GM18873 (cell line): ENCODE measurements at regions not wholly inside any gene's neighbourhood (a gene's known extent, or its start where the extent isn't known, plus 50 kb on each side); places are given as distances from the start of the nearest gene placed in this dataset.

Source experiments
- ATAC-seq: cut with Tn5 transposase; IDR thresholded peaks from one replicate; pipeline ENCODE4 v1.9.1; 2021; ENCODE audit warnings: mild to moderate bottlenecking, moderate library complexity, moderate number of reproducible peaks; ENCODE audit not compliant: unreplicated experiment, low FRiP score

- no peak for ATAC-seq
These were observed 147.4 kb upstream of the PUM3 start for GRCh38 chr9:2991292-2991691.

GRCh38 chr9:2987679-2988078, 143.8 kb upstream of the PUM3 start:
- ATAC-seq, result no peak

GRCh38 chr9:2985343-2985742, 141.4 kb upstream of the PUM3 start:
- no peak for ATAC-seq

- ATAC-seq, result no peak
These were observed 140.6 kb upstream of the PUM3 start for GRCh38 chr9:2984491-2984890.

- ATAC-seq, result no peak
These were observed 136.2 kb upstream of the PUM3 start for GRCh38 chr9:2979957-2980610.

- ATAC-seq, result no peak
These were observed 128.6 kb upstream of the PUM3 start for GRCh38 chr9:2972475-2972874.

GRCh38 chr9:2970864-2971263, 127.0 kb upstream of the PUM3 start:
- no peak for ATAC-seq

GRCh38 chr9:2967766-2968165, 123.9 kb upstream of the PUM3 start:
- no peak for ATAC-seq

GRCh38 chr9:2966565-2967300, 122.8 kb upstream of the PUM3 start:
- ATAC-seq, result no peak

- ATAC-seq, result no peak
These were observed 120.6 kb upstream of the PUM3 start for GRCh38 chr9:2964470-2964869.

GRCh38 chr9:2963307-2963706, 119.4 kb upstream of the PUM3 start:
- no peak for ATAC-seq

GRCh38 chr9:2962471-2963172, 118.7 kb upstream of the PUM3 start:
- no peak for ATAC-seq

- ATAC-seq, result no peak
These were observed 114.3 kb upstream of the PUM3 start for GRCh38 chr9:2958219-2958618.

GRCh38 chr9:2957656-2958200, 113.8 kb upstream of the PUM3 start:
- ATAC-seq, result no peak

GRCh38 chr9:2955575-2955974, 111.7 kb upstream of the PUM3 start:
- no peak for ATAC-seq

GRCh38 chr9:2939368-2939767, 95.5 kb upstream of the PUM3 start:
- no peak for ATAC-seq

GRCh38 chr9:2936221-2936620, 92.3 kb upstream of the PUM3 start:
- ATAC-seq, result no peak

GRCh38 chr9:2934883-2935282, 91.0 kb upstream of the PUM3 start:
- no peak for ATAC-seq

- no peak for ATAC-seq
These were observed 90.4 kb upstream of the PUM3 start for GRCh38 chr9:2934241-2934650.

- ATAC-seq, result no peak
These were observed 89.5 kb upstream of the PUM3 start for GRCh38 chr9:2933165-2934095.
